ENCODE measurements at regions not wholly inside any gene's neighbourhood (a gene's known extent, or its start where the extent isn't known, plus 50 kb on each side); places are given as distances from the start of the nearest gene placed in this dataset.

DNA sequence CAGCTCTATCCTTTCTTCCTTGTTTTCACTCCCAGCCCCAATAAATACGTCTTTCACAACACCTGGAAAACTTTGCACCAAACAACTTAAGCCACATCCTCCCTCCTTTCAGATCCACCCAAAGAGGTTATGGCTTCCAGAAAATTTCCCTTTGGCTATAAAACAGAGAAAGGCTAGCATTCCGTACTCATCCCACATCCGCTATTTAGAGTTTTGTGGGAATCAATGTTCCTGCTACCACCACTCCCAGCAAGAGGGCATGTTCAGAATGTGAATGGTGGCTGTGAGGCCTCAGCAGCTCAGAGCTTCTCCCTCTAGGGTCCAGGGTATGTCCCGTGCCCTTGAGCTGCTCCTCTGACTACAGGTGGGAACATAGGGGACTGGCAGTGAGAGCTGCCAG lies 214.6 kb downstream of the NCK2 start (continued):
- TF ChIP-seq, protein P1, sequence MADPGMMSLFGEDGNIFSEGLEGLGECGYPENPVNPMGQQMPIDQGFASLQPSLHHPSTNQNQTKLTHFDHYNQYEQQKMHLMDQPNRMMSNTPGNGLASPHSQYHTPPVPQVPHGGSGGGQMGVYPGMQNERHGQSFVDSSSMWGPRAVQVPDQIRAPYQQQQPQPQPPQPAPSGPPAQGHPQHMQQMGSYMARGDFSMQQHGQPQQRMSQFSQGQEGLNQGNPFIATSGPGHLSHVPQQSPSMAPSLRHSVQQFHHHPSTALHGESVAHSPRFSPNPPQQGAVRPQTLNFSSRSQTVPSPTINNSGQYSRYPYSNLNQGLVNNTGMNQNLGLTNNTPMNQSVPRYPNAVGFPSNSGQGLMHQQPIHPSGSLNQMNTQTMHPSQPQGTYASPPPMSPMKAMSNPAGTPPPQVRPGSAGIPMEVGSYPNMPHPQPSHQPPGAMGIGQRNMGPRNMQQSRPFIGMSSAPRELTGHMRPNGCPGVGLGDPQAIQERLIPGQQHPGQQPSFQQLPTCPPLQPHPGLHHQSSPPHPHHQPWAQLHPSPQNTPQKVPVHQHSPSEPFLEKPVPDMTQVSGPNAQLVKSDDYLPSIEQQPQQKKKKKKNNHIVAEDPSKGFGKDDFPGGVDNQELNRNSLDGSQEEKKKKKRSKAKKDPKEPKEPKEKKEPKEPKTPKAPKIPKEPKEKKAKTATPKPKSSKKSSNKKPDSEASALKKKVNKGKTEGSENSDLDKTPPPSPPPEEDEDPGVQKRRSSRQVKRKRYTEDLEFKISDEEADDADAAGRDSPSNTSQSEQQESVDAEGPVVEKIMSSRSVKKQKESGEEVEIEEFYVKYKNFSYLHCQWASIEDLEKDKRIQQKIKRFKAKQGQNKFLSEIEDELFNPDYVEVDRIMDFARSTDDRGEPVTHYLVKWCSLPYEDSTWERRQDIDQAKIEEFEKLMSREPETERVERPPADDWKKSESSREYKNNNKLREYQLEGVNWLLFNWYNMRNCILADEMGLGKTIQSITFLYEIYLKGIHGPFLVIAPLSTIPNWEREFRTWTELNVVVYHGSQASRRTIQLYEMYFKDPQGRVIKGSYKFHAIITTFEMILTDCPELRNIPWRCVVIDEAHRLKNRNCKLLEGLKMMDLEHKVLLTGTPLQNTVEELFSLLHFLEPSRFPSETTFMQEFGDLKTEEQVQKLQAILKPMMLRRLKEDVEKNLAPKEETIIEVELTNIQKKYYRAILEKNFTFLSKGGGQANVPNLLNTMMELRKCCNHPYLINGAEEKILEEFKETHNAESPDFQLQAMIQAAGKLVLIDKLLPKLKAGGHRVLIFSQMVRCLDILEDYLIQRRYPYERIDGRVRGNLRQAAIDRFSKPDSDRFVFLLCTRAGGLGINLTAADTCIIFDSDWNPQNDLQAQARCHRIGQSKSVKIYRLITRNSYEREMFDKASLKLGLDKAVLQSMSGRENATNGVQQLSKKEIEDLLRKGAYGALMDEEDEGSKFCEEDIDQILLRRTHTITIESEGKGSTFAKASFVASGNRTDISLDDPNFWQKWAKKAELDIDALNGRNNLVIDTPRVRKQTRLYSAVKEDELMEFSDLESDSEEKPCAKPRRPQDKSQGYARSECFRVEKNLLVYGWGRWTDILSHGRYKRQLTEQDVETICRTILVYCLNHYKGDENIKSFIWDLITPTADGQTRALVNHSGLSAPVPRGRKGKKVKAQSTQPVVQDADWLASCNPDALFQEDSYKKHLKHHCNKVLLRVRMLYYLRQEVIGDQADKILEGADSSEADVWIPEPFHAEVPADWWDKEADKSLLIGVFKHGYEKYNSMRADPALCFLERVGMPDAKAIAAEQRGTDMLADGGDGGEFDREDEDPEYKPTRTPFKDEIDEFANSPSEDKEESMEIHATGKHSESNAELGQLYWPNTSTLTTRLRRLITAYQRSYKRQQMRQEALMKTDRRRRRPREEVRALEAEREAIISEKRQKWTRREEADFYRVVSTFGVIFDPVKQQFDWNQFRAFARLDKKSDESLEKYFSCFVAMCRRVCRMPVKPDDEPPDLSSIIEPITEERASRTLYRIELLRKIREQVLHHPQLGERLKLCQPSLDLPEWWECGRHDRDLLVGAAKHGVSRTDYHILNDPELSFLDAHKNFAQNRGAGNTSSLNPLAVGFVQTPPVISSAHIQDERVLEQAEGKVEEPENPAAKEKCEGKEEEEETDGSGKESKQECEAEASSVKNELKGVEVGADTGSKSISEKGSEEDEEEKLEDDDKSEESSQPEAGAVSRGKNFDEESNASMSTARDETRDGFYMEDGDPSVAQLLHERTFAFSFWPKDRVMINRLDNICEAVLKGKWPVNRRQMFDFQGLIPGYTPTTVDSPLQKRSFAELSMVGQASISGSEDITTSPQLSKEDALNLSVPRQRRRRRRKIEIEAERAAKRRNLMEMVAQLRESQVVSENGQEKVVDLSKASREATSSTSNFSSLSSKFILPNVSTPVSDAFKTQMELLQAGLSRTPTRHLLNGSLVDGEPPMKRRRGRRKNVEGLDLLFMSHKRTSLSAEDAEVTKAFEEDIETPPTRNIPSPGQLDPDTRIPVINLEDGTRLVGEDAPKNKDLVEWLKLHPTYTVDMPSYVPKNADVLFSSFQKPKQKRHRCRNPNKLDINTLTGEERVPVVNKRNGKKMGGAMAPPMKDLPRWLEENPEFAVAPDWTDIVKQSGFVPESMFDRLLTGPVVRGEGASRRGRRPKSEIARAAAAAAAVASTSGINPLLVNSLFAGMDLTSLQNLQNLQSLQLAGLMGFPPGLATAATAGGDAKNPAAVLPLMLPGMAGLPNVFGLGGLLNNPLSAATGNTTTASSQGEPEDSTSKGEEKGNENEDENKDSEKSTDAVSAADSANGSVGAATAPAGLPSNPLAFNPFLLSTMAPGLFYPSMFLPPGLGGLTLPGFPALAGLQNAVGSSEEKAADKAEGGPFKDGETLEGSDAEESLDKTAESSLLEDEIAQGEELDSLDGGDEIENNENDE (IDR thresholded peaks at IDR 0.05; ENCODE audit: insufficient replicate concordance, low read length) = no peak
- TF ChIP-seq RBBP5 (IDR thresholded peaks at IDR 0.05; ENCODE audit: borderline replicate concordance, low read depth, low read length) (no peak), SIRT6 (IDR thresholded peaks at IDR 0.05; ENCODE audit: low read length) (no peak), NANOG (IDR thresholded peaks at IDR 0.05; ENCODE audit: insufficient read depth, low read depth, low read length, poor library complexity, severe bottlenecking) (no peak), GTF2F1 (IDR thresholded peaks at IDR 0.05; ENCODE audit: borderline replicate concordance, low read depth, low read length) (no peak), SUZ12 (IDR thresholded peaks at IDR 0.05; ENCODE audit: low read length) (no peak), SP2 (IDR thresholded peaks at IDR 0.05; ENCODE audit: low read length) (no peak), TAF7 (optimal IDR thresholded peaks at IDR 0.05; ENCODE audit: borderline replicate concordance, low read depth, low read length) (no peak), ASH2L (IDR thresholded peaks at IDR 0.05; ENCODE audit: low read length) (no peak), JUND (IDR thresholded peaks at IDR 0.05; ENCODE audit: low read length) (no peak), CREB1 (IDR thresholded peaks at IDR 0.05) (no peak), RNF2 (IDR thresholded peaks at IDR 0.05; ENCODE audit: borderline replicate concordance, low read depth, low read length, missing control alignments, poor library complexity, severe bottlenecking) (no peak), TCF12 (IDR thresholded peaks at IDR 0.05; ENCODE audit: low read depth, low read length) (no peak)

All from H1 (cell line).